Vagina (tissue), 2 donors: ENCODE measurements at regions not wholly inside any gene's neighbourhood (a gene's known extent, or its start where the extent isn't known, plus 50 kb on each side); places are given as distances from the start of the nearest gene placed in this dataset.
"Not testable (repeated sequence)": the region's sequence is repeated elsewhere in the genome, so short reads cannot be mapped to it uniquely, and the experiment has no call there.

Source experiments
- CTCF ChIP-seq, 3 experiments: fragments of 450-650 bp in 2 of 3; fragments of 200-600 bp in 1 of 3; sonication (generic) in 1 of 3; IDR thresholded peaks; one replicate each; pipeline ENCODE4 v1.5.1; 2017 to 2019; ENCODE audit warnings: antibody characterized with exemption in 3 of 3, mild to moderate bottlenecking in 2 of 3, moderate library complexity in 2 of 3
- POLR2A ChIP-seq, 2 donors: fragments of 450-650 bp; IDR thresholded peaks; one replicate each; pipeline ENCODE4 v1.6.1; 2017; ENCODE audit warnings: antibody characterized with exemption in 2 of 2, mild to moderate bottlenecking in 2 of 2, moderate library complexity in 2 of 2

GRCh38 chr7:63620169-63620735 lies 378.4 kb upstream of the ZNF722 start:
- not testable (repeated sequence) for TF ChIP-seq POLR2A, CTCF (IDR thresholded peaks at IDR 0.05)
